H1 (cell line): ENCODE measurements at regions not wholly inside any gene's neighbourhood (a gene's known extent, or its start where the extent isn't known, plus 50 kb on each side); places are given as distances from the start of the nearest gene placed in this dataset.

Experiments used
- CTCF ChIA-PET: fragments of 300-600 bp; sonication (Branson Sonifier 250); formaldehyde crosslinking; loops from one replicate; lab custom pipeline; 2021; ENCODE audit not compliant: partially characterized antibody; lab: Charles Lee
- POLR2A ChIA-PET: fragments of 300-600 bp; sonication (Branson Sonifier 250); formaldehyde crosslinking; loops from one replicate; lab custom pipeline; 2021; ENCODE audit warnings: inconsistent platforms; ENCODE audit not compliant: partially characterized antibody; lab: Charles Lee
- DNase-seq, 2 experiments: peaks; one replicate each; pipeline versions ENCODE4 v3.0.0 to v3.0.0-alpha.2; 2010 to 2022; ENCODE audit warnings: low spot score in 2 of 2, low read depth in 1 of 2, mixed read lengths in 1 of 2
- FAIRE-seq: peaks from 2 replicates; lab custom pipeline; 2011; peaks lifted over from hg19 to GRCh38; lab: Jason Lieb, UNC
- H2AFZ ChIP-seq: 2 replicates; pipeline ENCODE4 v1.8.1; 2012; ENCODE audit warnings: low read length, inconsistent platforms
- H2AK5ac ChIP-seq: 2 replicates; pipeline ENCODE4 v1.6.1; 2013; ENCODE audit warnings: low read depth, low read length
- H2BK120ac ChIP-seq: replicated peaks from 2 replicates; pipeline ENCODE3; 2013; ENCODE audit warnings: low read depth, low read length, inconsistent platforms
- H2BK12ac ChIP-seq: 2 replicates; pipeline ENCODE4 v1.6.1; 2013; ENCODE audit warnings: low read depth, low read length
- H2BK15ac ChIP-seq: 2 replicates; pipeline ENCODE4 v1.6.1; 2013; ENCODE audit warnings: low read length
- H2BK20ac ChIP-seq: 2 replicates; pipeline ENCODE4 v1.6.1; 2013; ENCODE audit warnings: low read length
- H2BK5ac ChIP-seq: 2 replicates; pipeline ENCODE4 v1.6.1; 2013; ENCODE audit warnings: low read depth, low read length
- H3K14ac ChIP-seq: 2 replicates; pipeline ENCODE4 v1.6.1; 2013; ENCODE audit warnings: inconsistent platforms; ENCODE audit not compliant: insufficient read length
- H3K18ac ChIP-seq: 2 replicates; pipeline ENCODE4 v1.6.1; 2013; ENCODE audit warnings: low read length; ENCODE audit errors: extremely low read depth
- H3K23ac ChIP-seq: 2 replicates; pipeline ENCODE4 v1.6.1; 2013; ENCODE audit warnings: inconsistent platforms; ENCODE audit not compliant: insufficient read length
- H3K23me2 ChIP-seq: 2 replicates; pipeline ENCODE4 v1.6.1; 2013; ENCODE audit warnings: low read depth, low read length
- H3K27ac ChIP-seq: 2 replicates; pipeline ENCODE4 v1.6.1; 2011; ENCODE audit warnings: low read depth, low read length, inconsistent platforms
- H3K27me3 ChIP-seq, 4 experiments: replicated peaks in 1 of 4; 1 replicate in 1 of 4; 2 replicates in 3 of 4; pipeline versions ENCODE4 v1.6.1 to v1.8.1; 2011 to 2013; ENCODE audit warnings: low read length in 3 of 4, mild to moderate bottlenecking in 3 of 4, inconsistent platforms in 2 of 4, mixed read lengths in 2 of 4, moderate library complexity in 1 of 4; ENCODE audit not compliant: control insufficient read depth in 3 of 4, insufficient read depth in 3 of 4; ENCODE audit errors: extremely low read depth in 1 of 4
- H3K36me3 ChIP-seq, 4 experiments: 2 replicates each; pipeline versions ENCODE4 v1.6.1 to v1.8.1; 2011 to 2013; ENCODE audit warnings: mild to moderate bottlenecking in 4 of 4, low read length in 3 of 4, moderate library complexity in 2 of 4, control low read depth in 1 of 4, inconsistent platforms in 1 of 4; ENCODE audit not compliant: insufficient read depth in 4 of 4, control insufficient read depth in 2 of 4
- H3K4ac ChIP-seq: replicated peaks from 2 replicates; pipeline ENCODE3; 2013; ENCODE audit warnings: low read length, low read depth, mixed read lengths, inconsistent platforms; ENCODE audit not compliant: insufficient read length
- H3K4me1 ChIP-seq, 4 experiments: replicated peaks in 1 of 4; 1 replicate in 1 of 4; 2 replicates in 3 of 4; pipeline versions ENCODE4 v1.6.1 to v1.8.1; 2011 to 2013; ENCODE audit warnings: low read length in 3 of 4, inconsistent platforms in 2 of 4, mixed read lengths in 1 of 4; ENCODE audit not compliant: insufficient read depth in 4 of 4, control insufficient read depth in 3 of 4
- H3K4me2 ChIP-seq, 2 experiments: 2 replicates each; pipeline versions ENCODE4 v1.6.1 to v1.8.1; 2011 to 2013; ENCODE audit warnings: low read depth in 2 of 2, low read length in 2 of 2, control low read depth in 1 of 2, inconsistent platforms in 1 of 2, mild to moderate bottlenecking in 1 of 2; ENCODE audit not compliant: insufficient read depth in 1 of 2
- H3K4me3 ChIP-seq, 4 experiments: fragments of 200-600, 300-600 bp in 1 of 4; sonication (generic), shearing (Covaris generic), sonication (Bioruptor Twin) in 1 of 4; 2 replicates each; pipeline versions ENCODE4 v1.5.1 to v1.8.1; 2011 to 2016; ENCODE audit warnings: low read length in 4 of 4, low read depth in 3 of 4, control low read depth in 2 of 4, inconsistent platforms in 2 of 4, mild to moderate bottlenecking in 2 of 4, mixed read lengths in 1 of 4, moderate library complexity in 1 of 4; ENCODE audit not compliant: insufficient read depth in 2 of 4; ENCODE audit errors: extremely low read depth in 1 of 4
- H3K56ac ChIP-seq: replicated peaks from 2 replicates; pipeline ENCODE3; 2013; ENCODE audit warnings: low read depth, mild to moderate bottlenecking, mixed read lengths, low read length, inconsistent platforms; ENCODE audit not compliant: insufficient read length
- H3K79me1 ChIP-seq: 2 replicates; pipeline ENCODE4 v1.6.1; 2013; ENCODE audit warnings: low read depth, low read length, control low read depth
- H3K79me2 ChIP-seq, 2 experiments: 2 replicates each; pipeline versions ENCODE4 v1.6.1 to v1.8.1; 2012 to 2013; ENCODE audit warnings: low read length in 2 of 2, mild to moderate bottlenecking in 2 of 2, inconsistent platforms in 1 of 2; ENCODE audit not compliant: insufficient read depth in 2 of 2, control insufficient read depth in 1 of 2
- H3K9ac ChIP-seq, 4 experiments: replicated peaks in 1 of 4; 1 replicate in 1 of 4; 2 replicates in 3 of 4; pipeline versions ENCODE4 v1.6.1 to v1.8.1; 2011 to 2013; ENCODE audit warnings: low read depth in 3 of 4, low read length in 3 of 4, control low read depth in 2 of 4, mild to moderate bottlenecking in 2 of 4, moderate library complexity in 2 of 4, inconsistent platforms in 1 of 4; ENCODE audit errors: extremely low read depth in 1 of 4
- H3K9me3 ChIP-seq, 2 experiments: 2 replicates each; pipeline versions ENCODE4 v1.6.1 to v1.8.1; 2012 to 2013; ENCODE audit warnings: mild to moderate bottlenecking in 2 of 2, moderate library complexity in 2 of 2, control low read depth in 1 of 2, inconsistent platforms in 1 of 2, low read depth in 1 of 2, low read length in 1 of 2, mixed read lengths in 1 of 2; ENCODE audit not compliant: insufficient read depth in 2 of 2
- H4K20me1 ChIP-seq, 2 experiments: replicated peaks in 1 of 2; 2 replicates each; pipeline versions ENCODE3 to v1.8.1; 2011 to 2013; ENCODE audit warnings: inconsistent platforms in 2 of 2, low read length in 2 of 2, mild to moderate bottlenecking in 1 of 2; ENCODE audit not compliant: insufficient read depth in 2 of 2, control insufficient read depth in 1 of 2
- H4K5ac ChIP-seq: 2 replicates; pipeline ENCODE4 v1.6.1; 2013; ENCODE audit warnings: low read length, low read depth, mixed read lengths, inconsistent platforms; ENCODE audit not compliant: insufficient read length
- H4K8ac ChIP-seq: 2 replicates; pipeline ENCODE4 v1.8.0; 2013; ENCODE audit warnings: mild to moderate bottlenecking, moderate library complexity, low read length, inconsistent platforms; ENCODE audit not compliant: insufficient read depth; ENCODE audit errors: extremely low read depth
- H4K91ac ChIP-seq: replicated peaks from 2 replicates; pipeline ENCODE3; 2013; ENCODE audit warnings: low read length, mixed read lengths, inconsistent platforms; ENCODE audit not compliant: insufficient read length
- BRCA1 ChIP-seq: IDR thresholded peaks from 2 replicates; pipeline ENCODE4 v1.6.1; 2012; ENCODE audit warnings: low read depth, low read length, improper control_type of control experiment
- CTBP2 ChIP-seq: IDR thresholded peaks from 2 replicates; pipeline ENCODE4 v1.7.0; 2011; ENCODE audit warnings: borderline replicate concordance, mild to moderate bottlenecking, moderate library complexity, mixed read lengths, low read length; ENCODE audit not compliant: insufficient read depth, insufficient read length
- CTCF ChIP-seq, 3 experiments: IDR thresholded peaks; 1 replicate in 2 of 3; 2 replicates in 1 of 3; pipeline versions ENCODE4 v1.5.1 to v1.6.1; 2011; ENCODE audit warnings: low read length in 3 of 3, mild to moderate bottlenecking in 3 of 3, inconsistent platforms in 2 of 3, low read depth in 1 of 3, moderate library complexity in 1 of 3; ENCODE audit not compliant: insufficient read depth in 1 of 3; ENCODE audit errors: control extremely low read depth in 1 of 3
- E2F6 ChIP-seq: IDR thresholded peaks from 2 replicates; pipeline ENCODE4 v1.6.1; 2012; ENCODE audit warnings: inconsistent platforms
- EP300 ChIP-seq, 2 experiments: IDR thresholded peaks; 1 replicate in 1 of 2; 2 replicates in 1 of 2; pipeline ENCODE4 v1.6.1; 2011 to 2012; ENCODE audit warnings: low read depth in 2 of 2, low read length in 2 of 2, mild to moderate bottlenecking in 2 of 2, borderline replicate concordance in 1 of 2, inconsistent platforms in 1 of 2, moderate library complexity in 1 of 2
- FOSL1 ChIP-seq: IDR thresholded peaks from 2 replicates; pipeline ENCODE4 v1.6.1; 2011; ENCODE audit warnings: mild to moderate bottlenecking, low read depth, low read length, moderate library complexity; ENCODE audit not compliant: insufficient read depth
- NRF1 ChIP-seq: IDR thresholded peaks from 2 replicates; pipeline ENCODE4 v1.6.1; 2011; ENCODE audit warnings: mild to moderate bottlenecking, low read depth, low read length, improper control_type of control experiment
- POU5F1 ChIP-seq: IDR thresholded peaks from 2 replicates; pipeline ENCODE4 v1.6.1; 2011; ENCODE audit warnings: low read depth, mild to moderate bottlenecking, low read length, moderate library complexity
- RXRA ChIP-seq: IDR thresholded peaks from 2 replicates; pipeline ENCODE4 v1.6.1; 2011; ENCODE audit warnings: low read depth, mild to moderate bottlenecking, low read length, moderate library complexity; ENCODE audit not compliant: insufficient read depth
- TAF1 ChIP-seq: IDR thresholded peaks from 2 replicates; pipeline ENCODE4 v1.6.1; 2011; ENCODE audit warnings: mild to moderate bottlenecking, low read depth, low read length
- TBP ChIP-seq: IDR thresholded peaks from 2 replicates; pipeline ENCODE4 v1.6.1; 2011; ENCODE audit warnings: low read depth, low read length, improper control_type of control experiment
- WGBS, 2 experiments: shearing (Covaris generic) in 1 of 2; methylation state at CpG; one replicate each; pipeline versions ENCODE4 v1.1.6 to v1.1.7; 2013 to 2015; ENCODE audit warnings: low lambda C conversion rate in 2 of 2, mixed read lengths in 2 of 2, inconsistent platforms in 1 of 2, low coverage in 1 of 2, missing lambda C conversion rate in 1 of 2; ENCODE audit not compliant: insufficient replicate concordance in 2 of 2, insufficient coverage in 1 of 2, insufficient read length in 1 of 2; ENCODE audit errors: extremely low coverage in 1 of 2, missing lambda C conversion rate in 1 of 2; 5-methylcytosine and 5-hydroxymethylcytosine counted together

DNA sequence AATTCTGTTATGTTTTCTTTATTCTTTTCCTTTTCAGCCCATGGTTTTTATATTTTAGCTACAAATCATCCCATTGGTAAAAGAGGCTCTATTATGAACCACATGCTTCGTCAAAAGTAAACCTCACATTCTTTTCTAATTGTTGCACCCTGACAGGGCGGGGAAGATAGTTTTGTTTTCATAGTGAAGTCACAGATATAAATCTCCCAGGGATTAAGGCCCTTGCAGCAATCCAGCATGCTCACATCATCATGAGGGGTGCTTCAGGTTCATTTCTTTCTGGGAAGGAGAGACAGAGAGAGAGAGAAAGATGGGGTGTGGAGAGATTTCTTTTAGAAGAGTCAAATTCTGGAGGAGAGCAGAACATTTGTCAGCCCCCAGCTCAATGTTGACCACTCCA lies 124.5 kb upstream of the CDC42EP3 start:
- ChIA-PET POLR2A (no interaction called here), CTCF (interaction anchor here (0.6 to 4.4 kb wide), 6 partner anchors 13 to 479 kb away, joined by 3 to 20 read pairs (median 3); no protein-coding TSS in a partner anchor)
- Histone ChIP-seq H3K36me3 (no peaks in the 10 kb centered on the region), H2BK15ac (no peak overlapping the region), H3K56ac (no peak overlapping the region), H3K9ac (no peak overlapping the region), H3K4me3 (no peak overlapping the region), H2AK5ac (no peak overlapping the region), H3K27ac (no peak overlapping the region), H2AFZ (no peak overlapping the region), H3K23me2 (no peaks in the 10 kb centered on the region), H3K4me1 (no peaks in the 10 kb centered on the region), H4K5ac (no peak overlapping the region), H2BK12ac (no peak overlapping the region), H3K79me2 (no peaks in the 10 kb centered on the region), H3K18ac (no peak overlapping the region), H3K9me3 (no peaks in the 10 kb centered on the region), H3K79me1 (no peaks in the 10 kb centered on the region), H3K23ac (no peak overlapping the region), H4K91ac (no peak overlapping the region), H4K20me1 (no peaks in the 10 kb centered on the region), H3K4me2 (no peak overlapping the region), H4K8ac (no peak overlapping the region), H3K14ac (no peak overlapping the region), H3K4ac (no peak overlapping the region), H2BK5ac (no peak overlapping the region), H2BK120ac (no peak overlapping the region), H3K27me3 (no peaks in the 10 kb centered on the region), H2BK20ac (no peak overlapping the region)
- DNase-seq (no peak), FAIRE-seq (no peak)
- WGBS, 2 experiments: 94% methylated on average over 2 of the region's 2 CpGs; no CpG with 5 or more reads in 1 of the 2 experiments
- TF ChIP-seq BRCA1 (no peak), RXRA (no peak), EP300 (IDR thresholded peaks at IDR 0.05; ENCODE audit: borderline replicate concordance in 1 of 2, low read depth in 2 of 2, low read length in 2 of 2) (no peak), TBP (no peak), TAF1 (no peak), POU5F1 (no peak), E2F6 (no peak), CTBP2 (no peak), NRF1 (no peak), FOSL1 (no peak), CTCF (IDR thresholded peaks at IDR 0.05; ENCODE audit: control extremely low read depth in 1 of 3, insufficient read depth in 1 of 3, low read depth in 1 of 3, low read length in 3 of 3) (no peak)
